A673 (cell line): ENCODE measurements at regions not wholly inside any gene's neighbourhood (a gene's known extent, or its start where the extent isn't known, plus 50 kb on each side); places are given as distances from the start of the nearest gene placed in this dataset.

Source experiments
- BruUV-seq: library from RNA; stranded (reverse); fragments of 400-500 nt; replicated peaks from 2 replicates; lab custom pipeline; 2021; lab: Mats Ljungman, UMichigan
- CTCF ChIA-PET: fragments of 300-600 bp; sonication (Branson Sonifier 250); formaldehyde crosslinking; loops from one replicate; lab custom pipeline; 2022; ENCODE audit warnings: antibody characterized with exemption; lab: Charles Lee
- POLR2A ChIA-PET: fragments of 300-600 bp; sonication (Branson Sonifier 250); formaldehyde crosslinking; loops from one replicate; lab custom pipeline; 2022; ENCODE audit warnings: antibody characterized with exemption; ENCODE audit not compliant: low non-redundant PET; lab: Charles Lee
- DNase-seq: peaks from one replicate; pipeline ENCODE4 v3.0.0-alpha.2; 2015; ENCODE audit warnings: low spot score
- H3K27ac ChIP-seq: fragments of 200-600 bp; sonication (generic); 2 replicates; pipeline ENCODE4 v1.5.1; 2016; ENCODE audit warnings: mixed run types, low read depth, mild to moderate bottlenecking, mixed read lengths, antibody characterized with exemption, low read length; ENCODE audit not compliant: poor library complexity, severe bottlenecking
- H3K27me3 ChIP-seq: fragments of 200-600 bp; sonication (generic); replicated peaks from 2 replicates; pipeline ENCODE4 v1.6.1; 2017; ENCODE audit warnings: mixed run types, low read depth, mild to moderate bottlenecking, mixed read lengths, antibody characterized with exemption, low read length; ENCODE audit not compliant: insufficient read depth, poor library complexity
- H3K36me3 ChIP-seq: fragments of 200-600 bp; sonication (generic); 2 replicates; pipeline ENCODE4 v1.6.1; 2016; ENCODE audit warnings: mixed run types, mild to moderate bottlenecking, mixed read lengths, antibody characterized with exemption, low read length; ENCODE audit not compliant: insufficient read depth, poor library complexity, severe bottlenecking
- H3K4me1 ChIP-seq: fragments of 200-600 bp; sonication (generic); 2 replicates; pipeline ENCODE4 v1.6.1; 2017; ENCODE audit warnings: mixed run types, mild to moderate bottlenecking, mixed read lengths, antibody characterized with exemption, low read length; ENCODE audit not compliant: insufficient read depth, poor library complexity, severe bottlenecking
- H3K4me3 ChIP-seq: fragments of 200-600 bp; sonication (generic); 2 replicates; pipeline ENCODE4 v1.5.1; 2016; ENCODE audit warnings: low read depth, mixed run types, mild to moderate bottlenecking, mixed read lengths, low read length; ENCODE audit not compliant: poor library complexity, severe bottlenecking
- H3K9me3 ChIP-seq: fragments of 200-600 bp; sonication (generic); 2 replicates; pipeline ENCODE4 v1.6.1; 2016; ENCODE audit warnings: mixed run types, low read depth, mild to moderate bottlenecking, mixed read lengths, antibody characterized with exemption, low read length; ENCODE audit not compliant: poor library complexity, severe bottlenecking
- EZH2 ChIP-seq: fragments of 200-600 bp; sonication (generic); IDR thresholded peaks from 2 replicates; pipeline ENCODE4 v1.6.1; 2017; ENCODE audit warnings: borderline replicate concordance, low read depth, mild to moderate bottlenecking, mixed read lengths, antibody characterized with exemption, low read length; ENCODE audit not compliant: poor library complexity, severe bottlenecking
- intact Hi-C: fragments of 100-400 bp; cut with micrococcal nuclease; formaldehyde crosslinking; loops from one replicate; pipeline ENCODE4 v1.10.0; 2022; ENCODE audit not compliant: unreplicated experiment
- TF ChIP-seq, protein P1 (sequence below): fragments of 300-800, 200-600 bp; sonication (generic); conservative IDR thresholded peaks from 2 replicates; pipeline ENCODE4 v1.5.1; 2017; ENCODE audit warnings: low read depth, mild to moderate bottlenecking, antibody characterized with exemption, low read length, moderate library complexity, mixed read lengths

DNA sequence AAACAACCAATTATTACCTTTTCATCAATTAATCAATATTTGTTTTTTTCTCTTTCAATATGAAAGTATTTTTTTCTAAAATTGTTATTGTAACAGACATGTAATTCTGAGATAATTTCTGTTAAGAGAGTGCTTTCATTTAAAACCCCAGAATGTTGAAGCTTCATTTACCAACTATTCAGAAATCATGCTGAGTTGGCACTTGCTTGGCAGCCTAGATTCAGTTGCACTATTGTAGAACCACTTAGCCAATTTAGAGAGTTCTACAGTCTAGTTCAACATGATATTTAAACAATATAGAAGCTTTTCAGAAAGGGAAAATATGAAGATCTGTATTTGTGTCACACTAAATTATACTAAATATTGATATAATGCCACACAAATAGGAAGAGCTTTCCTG lies 56.1 kb upstream of the NKAIN2 start:
- BruUV-seq = no TSS peak
- Histone ChIP-seq H3K27ac (no peak overlapping the region), H3K4me1 (peaks cover 7% of the 10 kb centered on the region), H3K9me3 (no peaks in the 10 kb centered on the region), H3K27me3 (no peaks in the 10 kb centered on the region), H3K4me3 (no peak overlapping the region), H3K36me3 (no peaks in the 10 kb centered on the region)
- DNase-seq = peak; percentile 7
- TF ChIP-seq, protein P1, sequence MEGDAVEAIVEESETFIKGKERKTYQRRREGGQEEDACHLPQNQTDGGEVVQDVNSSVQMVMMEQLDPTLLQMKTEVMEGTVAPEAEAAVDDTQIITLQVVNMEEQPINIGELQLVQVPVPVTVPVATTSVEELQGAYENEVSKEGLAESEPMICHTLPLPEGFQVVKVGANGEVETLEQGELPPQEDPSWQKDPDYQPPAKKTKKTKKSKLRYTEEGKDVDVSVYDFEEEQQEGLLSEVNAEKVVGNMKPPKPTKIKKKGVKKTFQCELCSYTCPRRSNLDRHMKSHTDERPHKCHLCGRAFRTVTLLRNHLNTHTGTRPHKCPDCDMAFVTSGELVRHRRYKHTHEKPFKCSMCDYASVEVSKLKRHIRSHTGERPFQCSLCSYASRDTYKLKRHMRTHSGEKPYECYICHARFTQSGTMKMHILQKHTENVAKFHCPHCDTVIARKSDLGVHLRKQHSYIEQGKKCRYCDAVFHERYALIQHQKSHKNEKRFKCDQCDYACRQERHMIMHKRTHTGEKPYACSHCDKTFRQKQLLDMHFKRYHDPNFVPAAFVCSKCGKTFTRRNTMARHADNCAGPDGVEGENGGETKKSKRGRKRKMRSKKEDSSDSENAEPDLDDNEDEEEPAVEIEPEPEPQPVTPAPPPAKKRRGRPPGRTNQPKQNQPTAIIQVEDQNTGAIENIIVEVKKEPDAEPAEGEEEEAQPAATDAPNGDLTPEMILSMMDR = no peak
- TF ChIP-seq EZH2 = no peak
- CTCF ChIA-PET = no interaction called here
- POLR2A ChIA-PET = no interaction called here
- intact Hi-C loops = no loop called here

- BruUV-seq = no TSS peak
- Histone ChIP-seq H3K27ac (no peak overlapping the region), H3K36me3 (no peaks in the 10 kb centered on the region), H3K27me3 (no peaks in the 10 kb centered on the region), H3K4me1 (peaks cover 7% of the 10 kb centered on the region), H3K4me3 (no peak overlapping the region), H3K9me3 (no peaks in the 10 kb centered on the region)
- POLR2A ChIA-PET = no interaction called here
- no peak for DNase-seq
- no peak for TF ChIP-seq EZH2
- TF ChIP-seq, protein P1 = no peak
- intact Hi-C loops = no loop called here
- CTCF ChIA-PET = no interaction called here
Measured at GRCh38 chr6:123745895-123746294, 57.8 kb upstream of the NKAIN2 start.

DNA sequence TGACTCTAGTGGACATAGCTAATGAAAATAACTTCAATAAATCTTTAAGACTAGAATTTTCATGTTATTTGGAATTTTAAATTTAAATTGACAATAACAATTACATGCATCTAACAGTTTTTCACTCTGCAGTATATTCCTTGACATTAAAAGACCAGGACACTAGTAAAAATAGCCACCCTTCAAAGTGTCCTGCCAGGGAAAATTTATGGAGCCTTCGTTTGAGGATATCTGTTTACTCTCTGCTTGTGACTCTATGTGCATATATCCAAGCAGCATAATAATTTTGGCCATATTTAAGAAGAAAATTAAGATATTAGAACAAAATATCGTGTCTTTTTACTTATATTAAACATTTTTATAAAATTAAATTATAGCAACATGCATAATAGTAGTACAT lies 58.8 kb upstream of the NKAIN2 start:
- Histone ChIP-seq H3K9me3 (no peaks in the 10 kb centered on the region), H3K4me1 (peaks cover 7% of the 10 kb centered on the region), H3K27me3 (no peaks in the 10 kb centered on the region), H3K27ac (no peak overlapping the region), H3K4me3 (no peak overlapping the region), H3K36me3 (no peaks in the 10 kb centered on the region)
- POLR2A ChIA-PET = no interaction called here
- CTCF ChIA-PET = interaction anchor here (0.7 kb wide), 1 partner anchor 585 kb away, joined by 4 read pairs; no protein-coding TSS in a partner anchor
- no TSS peak for BruUV-seq
- intact Hi-C loops = no loop called here
- no peak for DNase-seq
- TF ChIP-seq EZH2 = no peak
- TF ChIP-seq, protein P1 = no peak
